ENCODE measurements at regions not wholly inside any gene's neighbourhood (a gene's known extent, or its start where the extent isn't known, plus 50 kb on each side); places are given as distances from the start of the nearest gene placed in this dataset.

DNA sequence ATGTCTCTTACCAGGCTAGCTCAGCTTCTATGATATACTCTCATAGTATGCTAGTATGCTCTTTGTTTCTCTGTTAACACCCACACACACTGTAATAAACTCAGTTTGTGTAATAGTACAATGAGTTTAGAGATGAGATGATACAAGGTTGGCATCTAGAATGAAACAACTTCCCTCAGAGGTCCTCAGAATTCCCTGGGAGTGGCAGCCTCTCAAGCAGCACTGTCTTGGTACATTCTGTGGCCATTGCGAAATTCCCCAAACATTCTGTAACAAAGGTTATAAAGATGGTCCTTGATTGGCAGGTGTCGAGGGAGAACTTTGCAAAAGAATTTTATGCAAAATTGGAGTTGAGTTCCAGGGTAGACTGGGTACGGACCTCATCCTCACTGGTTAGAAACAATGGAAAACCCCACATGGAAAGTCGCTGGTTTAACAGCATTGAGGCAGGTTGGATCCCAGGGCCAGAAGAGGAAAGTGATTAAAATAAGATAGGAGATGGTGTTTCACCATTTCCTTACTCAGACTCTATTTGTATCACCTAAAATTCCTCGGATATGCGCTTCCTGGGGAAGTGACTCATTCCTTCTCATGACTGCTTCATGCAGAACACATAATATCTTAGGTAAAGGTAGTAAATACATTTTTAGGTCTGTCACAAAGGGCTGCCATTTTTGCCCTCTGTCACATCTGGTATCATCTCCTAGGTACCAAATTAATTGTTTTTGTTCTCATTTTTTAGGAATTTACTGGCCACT lies 657.8 kb downstream of the SORCS1 start:
- Histone ChIP-seq H2AFZ (ENCODE audit: low read depth, low read length, severe bottlenecking) (no peak overlapping the region), H3K9ac (ENCODE audit: low read length) (no peak overlapping the region), H3K36me3 (ENCODE audit: low read length) (no peaks in the 10 kb centered on the region), H3K9me3 (ENCODE audit: insufficient read depth, low read length) (no peaks in the 10 kb centered on the region), H4K20me1 (ENCODE audit: low read depth, low read length) (no peaks in the 10 kb centered on the region), H3K9me2 (replicated peaks; ENCODE audit: insufficient read depth, low read length) (no peaks in the 10 kb centered on the region), H3K27ac (ENCODE audit: low read depth, low read length) (no peak overlapping the region), H3K4me3 (ENCODE audit: insufficient read depth, low read length, poor library complexity, severe bottlenecking) (no peak overlapping the region), H3K79me2 (ENCODE audit: insufficient read depth, low read length) (no peaks in the 10 kb centered on the region), H3K27me3 (ENCODE audit: low read length) (no peaks in the 10 kb centered on the region), H3F3A (ENCODE audit: insufficient read depth) (no peaks in the 10 kb centered on the region), H3K4me2 (ENCODE audit: low read depth, low read length, poor library complexity, severe bottlenecking) (no peak overlapping the region)
- TF ChIP-seq, protein P1, sequence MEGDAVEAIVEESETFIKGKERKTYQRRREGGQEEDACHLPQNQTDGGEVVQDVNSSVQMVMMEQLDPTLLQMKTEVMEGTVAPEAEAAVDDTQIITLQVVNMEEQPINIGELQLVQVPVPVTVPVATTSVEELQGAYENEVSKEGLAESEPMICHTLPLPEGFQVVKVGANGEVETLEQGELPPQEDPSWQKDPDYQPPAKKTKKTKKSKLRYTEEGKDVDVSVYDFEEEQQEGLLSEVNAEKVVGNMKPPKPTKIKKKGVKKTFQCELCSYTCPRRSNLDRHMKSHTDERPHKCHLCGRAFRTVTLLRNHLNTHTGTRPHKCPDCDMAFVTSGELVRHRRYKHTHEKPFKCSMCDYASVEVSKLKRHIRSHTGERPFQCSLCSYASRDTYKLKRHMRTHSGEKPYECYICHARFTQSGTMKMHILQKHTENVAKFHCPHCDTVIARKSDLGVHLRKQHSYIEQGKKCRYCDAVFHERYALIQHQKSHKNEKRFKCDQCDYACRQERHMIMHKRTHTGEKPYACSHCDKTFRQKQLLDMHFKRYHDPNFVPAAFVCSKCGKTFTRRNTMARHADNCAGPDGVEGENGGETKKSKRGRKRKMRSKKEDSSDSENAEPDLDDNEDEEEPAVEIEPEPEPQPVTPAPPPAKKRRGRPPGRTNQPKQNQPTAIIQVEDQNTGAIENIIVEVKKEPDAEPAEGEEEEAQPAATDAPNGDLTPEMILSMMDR (IDR thresholded peaks at IDR 0.05; ENCODE audit: insufficient read depth, low read length, poor library complexity, severe bottlenecking), result no peak
- no peak for TF ChIP-seq EZH2phosphoT487 (conservative IDR thresholded peaks at IDR 0.05; ENCODE audit: low read length)

DNA sequence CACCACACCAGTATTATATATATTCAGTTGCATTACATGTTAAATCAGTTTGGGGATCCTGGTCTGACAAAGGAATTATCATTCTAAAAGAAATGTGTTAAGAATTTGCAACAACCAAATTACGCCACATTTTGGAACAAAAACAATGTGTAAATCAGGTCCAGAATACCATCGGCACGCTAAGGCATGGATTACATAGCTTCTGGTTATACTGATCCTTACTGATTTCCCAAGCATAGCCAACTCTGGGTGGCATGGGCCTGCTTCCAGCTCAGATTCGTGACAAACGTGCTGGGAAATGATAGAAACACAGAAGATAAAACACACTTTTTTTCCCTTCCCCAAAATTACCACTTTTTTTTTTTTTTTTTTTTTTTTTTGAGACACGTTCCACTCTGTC lies 660.0 kb downstream of the SORCS1 start:
- H3K4me3 ChIP-seq (ENCODE audit: insufficient read depth, low read length, poor library complexity, severe bottlenecking), result no peak overlapping the region
- no peaks in the 10 kb centered on the region for H3K9me3 ChIP-seq (ENCODE audit: insufficient read depth, low read length)
- H3K36me3 ChIP-seq (ENCODE audit: low read length), result no peaks in the 10 kb centered on the region
- no peaks in the 10 kb centered on the region for H3F3A ChIP-seq (ENCODE audit: insufficient read depth)
- H2AFZ ChIP-seq (ENCODE audit: low read depth, low read length, severe bottlenecking), result no peak overlapping the region
- H3K27me3 ChIP-seq (ENCODE audit: low read length), result no peaks in the 10 kb centered on the region
- no peaks in the 10 kb centered on the region for H3K79me2 ChIP-seq (ENCODE audit: insufficient read depth, low read length)
- no peak overlapping the region for H3K9ac ChIP-seq (ENCODE audit: low read length)
- TF ChIP-seq, protein P1 (IDR thresholded peaks at IDR 0.05; ENCODE audit: insufficient read depth, low read length, poor library complexity, severe bottlenecking), result no peak
- TF ChIP-seq EZH2phosphoT487 (conservative IDR thresholded peaks at IDR 0.05; ENCODE audit: low read length), result no peak
- no peak overlapping the region for H3K27ac ChIP-seq (ENCODE audit: low read depth, low read length)
- no peaks in the 10 kb centered on the region for H4K20me1 ChIP-seq (ENCODE audit: low read depth, low read length)
- no peak overlapping the region for H3K4me2 ChIP-seq (ENCODE audit: low read depth, low read length, poor library complexity, severe bottlenecking)
- H3K9me2 ChIP-seq (replicated peaks; ENCODE audit: insufficient read depth, low read length), result no peaks in the 10 kb centered on the region

DNA sequence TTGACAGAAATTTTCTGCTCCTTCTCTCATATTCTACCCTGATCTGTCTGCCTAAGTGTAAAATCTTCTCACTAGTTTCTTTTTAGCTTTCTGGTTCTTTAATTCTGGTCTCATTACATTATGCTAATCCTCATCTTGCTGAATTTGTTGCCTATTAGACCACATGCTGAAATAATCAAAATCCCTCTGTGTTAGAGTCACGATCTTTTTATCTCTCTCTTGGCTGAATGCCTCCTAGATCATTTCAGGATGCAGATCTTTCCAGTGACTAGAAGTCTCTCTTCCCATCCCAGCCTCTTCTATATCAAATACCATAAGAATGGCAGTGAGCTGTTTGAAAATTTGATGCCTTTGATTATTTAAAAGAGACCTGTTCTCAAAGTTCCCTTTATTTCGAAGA lies 661.9 kb downstream of the SORCS1 start:
- TF ChIP-seq, protein P1 (IDR thresholded peaks at IDR 0.05; ENCODE audit: insufficient read depth, low read length, poor library complexity, severe bottlenecking), result no peak
- no peak for TF ChIP-seq EZH2phosphoT487 (conservative IDR thresholded peaks at IDR 0.05; ENCODE audit: low read length)

More for the DNA sequence above, 661.9 kb downstream of the SORCS1 start:
- Histone ChIP-seq H3K36me3 (ENCODE audit: low read length) (no peaks in the 10 kb centered on the region), H3K9me2 (replicated peaks; ENCODE audit: insufficient read depth, low read length) (no peaks in the 10 kb centered on the region), H3K4me3 (ENCODE audit: insufficient read depth, low read length, poor library complexity, severe bottlenecking) (no peak overlapping the region), H4K20me1 (ENCODE audit: low read depth, low read length) (no peaks in the 10 kb centered on the region), H3F3A (ENCODE audit: insufficient read depth) (no peaks in the 10 kb centered on the region), H3K27ac (ENCODE audit: low read depth, low read length) (no peak overlapping the region), H3K27me3 (ENCODE audit: low read length) (no peaks in the 10 kb centered on the region), H3K4me2 (ENCODE audit: low read depth, low read length, poor library complexity, severe bottlenecking) (no peak overlapping the region), H3K9ac (ENCODE audit: low read length) (no peak overlapping the region), H3K9me3 (ENCODE audit: insufficient read depth, low read length) (no peaks in the 10 kb centered on the region), H3K79me2 (ENCODE audit: insufficient read depth, low read length) (no peaks in the 10 kb centered on the region), H2AFZ (ENCODE audit: low read depth, low read length, severe bottlenecking) (no peak overlapping the region)
